K562 (cell line): ENCODE measurements at regions not wholly inside any gene's neighbourhood (a gene's known extent, or its start where the extent isn't known, plus 50 kb on each side); places are given as distances from the start of the nearest gene placed in this dataset.

Source experiments
- CREB3L1 ChIP-seq: fragments of 450-650 bp; IDR thresholded peaks from 2 replicates; pipeline ENCODE4 v1.6.1; 2014; ENCODE audit warnings: low read depth, mild to moderate bottlenecking, moderate library complexity, borderline replicate concordance
- CTCF ChIP-seq, 3 experiments: IDR thresholded peaks in 2 of 3; conservative IDR thresholded peaks in 1 of 3; 2 replicates each; pipeline ENCODE4 v1.5.1; 2011 to 2012; ENCODE audit warnings: low read length in 3 of 3, mild to moderate bottlenecking in 3 of 3, control low read depth in 2 of 3, improper control_type of control experiment in 1 of 3, inconsistent platforms in 1 of 3, low read depth in 1 of 3, mixed read lengths in 1 of 3, moderate library complexity in 1 of 3; ENCODE audit not compliant: insufficient read depth in 2 of 3
- ELK3 ChIP-seq: fragments of 450-650 bp; formaldehyde crosslinking; IDR thresholded peaks from 2 replicates; pipeline ENCODE4 v1.4.0; 2020; ENCODE audit warnings: mild to moderate bottlenecking
- GATAD2B ChIP-seq: fragments of 450-650 bp; IDR thresholded peaks from 2 replicates; pipeline ENCODE4 v1.6.1; 2017; ENCODE audit warnings: mild to moderate bottlenecking, borderline replicate concordance
- GTF3C2 ChIP-seq: IDR thresholded peaks from 3 replicates; pipeline ENCODE4 v1.6.1; 2011; ENCODE audit warnings: borderline replicate concordance, mild to moderate bottlenecking, moderate library complexity; ENCODE audit not compliant: insufficient read length; ENCODE audit errors: extremely low read depth
- ILF3 ChIP-seq: fragments of 450-650 bp; IDR thresholded peaks from 2 replicates; pipeline ENCODE4 v1.6.1; 2018; ENCODE audit warnings: antibody characterized with exemption, mild to moderate bottlenecking, moderate library complexity, borderline replicate concordance
- MCM3 ChIP-seq: fragments of 450-650 bp; IDR thresholded peaks from 2 replicates; pipeline ENCODE4 v1.6.1; 2016
- NUFIP1 ChIP-seq: fragments of 450-650 bp; IDR thresholded peaks from 2 replicates; pipeline ENCODE4 v1.6.1; 2018; ENCODE audit not compliant: partially characterized antibody
- POLR2AphosphoS5 ChIP-seq: IDR thresholded peaks from 2 replicates; pipeline ENCODE4 v1.6.1; 2011; ENCODE audit warnings: mild to moderate bottlenecking, low read depth, low read length, moderate library complexity; ENCODE audit not compliant: control insufficient read depth, insufficient read depth
- TF ChIP-seq, protein P1 (sequence below): fragments of 150-350 bp; conservative IDR thresholded peaks from 2 replicates; pipeline ENCODE4 v1.6.1; 2014; ENCODE audit warnings: low read length

DNA sequence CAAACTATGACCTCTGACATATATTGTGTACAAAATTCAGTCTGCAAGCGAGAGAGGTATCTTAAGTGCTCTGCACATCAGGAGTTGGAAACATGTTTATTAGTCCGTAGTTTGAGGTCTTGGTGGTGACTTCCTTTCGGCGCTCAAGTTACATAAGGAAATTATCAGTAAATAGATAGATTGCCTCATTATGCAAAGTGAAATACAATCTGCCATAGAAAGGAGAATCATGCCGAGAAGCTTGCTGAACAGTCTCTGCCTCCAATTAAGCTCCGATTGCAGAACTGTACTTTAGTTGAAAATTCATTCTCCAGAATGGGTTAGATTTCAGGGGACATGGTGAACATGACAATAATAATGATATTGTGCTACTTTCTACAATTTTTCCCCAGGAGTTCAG is 271.8 kb downstream of the BRINP2 start:
- TF ChIP-seq CREB3L1 (no peak), CTCF (IDR thresholded peaks at IDR 0.05 in 2 of 3, conservative IDR thresholded peaks at IDR 0.05 in 1 of 3; ENCODE audit: insufficient read depth in 2 of 3, low read depth in 1 of 3, low read length in 3 of 3) (no peak), NUFIP1 (no peak), POLR2AphosphoS5 (no peak), GTF3C2 (no peak), GATAD2B (no peak), ELK3 (CRISPR knock-in tag) (no peak), MCM3 (no peak), ILF3 (no peak)
- TF ChIP-seq, protein P1, sequence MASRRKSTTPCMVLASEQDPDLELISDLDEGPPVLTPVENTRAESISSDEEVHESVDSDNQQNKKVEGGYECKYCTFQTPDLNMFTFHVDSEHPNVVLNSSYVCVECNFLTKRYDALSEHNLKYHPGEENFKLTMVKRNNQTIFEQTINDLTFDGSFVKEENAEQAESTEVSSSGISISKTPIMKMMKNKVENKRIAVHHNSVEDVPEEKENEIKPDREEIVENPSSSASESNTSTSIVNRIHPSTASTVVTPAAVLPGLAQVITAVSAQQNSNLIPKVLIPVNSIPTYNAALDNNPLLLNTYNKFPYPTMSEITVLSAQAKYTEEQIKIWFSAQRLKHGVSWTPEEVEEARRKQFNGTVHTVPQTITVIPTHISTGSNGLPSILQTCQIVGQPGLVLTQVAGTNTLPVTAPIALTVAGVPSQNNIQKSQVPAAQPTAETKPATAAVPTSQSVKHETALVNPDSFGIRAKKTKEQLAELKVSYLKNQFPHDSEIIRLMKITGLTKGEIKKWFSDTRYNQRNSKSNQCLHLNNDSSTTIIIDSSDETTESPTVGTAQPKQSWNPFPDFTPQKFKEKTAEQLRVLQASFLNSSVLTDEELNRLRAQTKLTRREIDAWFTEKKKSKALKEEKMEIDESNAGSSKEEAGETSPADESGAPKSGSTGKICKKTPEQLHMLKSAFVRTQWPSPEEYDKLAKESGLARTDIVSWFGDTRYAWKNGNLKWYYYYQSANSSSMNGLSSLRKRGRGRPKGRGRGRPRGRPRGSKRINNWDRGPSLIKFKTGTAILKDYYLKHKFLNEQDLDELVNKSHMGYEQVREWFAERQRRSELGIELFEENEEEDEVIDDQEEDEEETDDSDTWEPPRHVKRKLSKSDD = no peak
